GM18861 (cell line): ENCODE measurements at regions not wholly inside any gene's neighbourhood (a gene's known extent, or its start where the extent isn't known, plus 50 kb on each side); places are given as distances from the start of the nearest gene placed in this dataset.
A peak's percentile ranks its signal among the peaks of the same experiment; 100 is the strongest.
"Not testable (repeated sequence)": the region's sequence is repeated elsewhere in the genome, so short reads cannot be mapped to it uniquely, and the experiment has no call there.

Experiments used
- ATAC-seq: cut with Tn5 transposase; IDR thresholded peaks from one replicate; pipeline ENCODE4 v1.9.1; 2021; ENCODE audit not compliant: unreplicated experiment

- no peak for ATAC-seq
These were observed 621.4 kb downstream of the GABRG1 start for GRCh38 chr4:45502471-45502870.

GRCh38 chr4:45484740-45485139 lies 639.1 kb downstream of the GABRG1 start:
- no peak for ATAC-seq

GRCh38 chr4:45482346-45482745 lies 641.5 kb downstream of the GABRG1 start:
- ATAC-seq, result no peak

- no peak for ATAC-seq
These were observed 646.5 kb downstream of the GABRG1 start for GRCh38 chr4:45477311-45477733.

GRCh38 chr4:45475548-45475947 lies 648.3 kb downstream of the GABRG1 start:
- no peak for ATAC-seq

- no peak for ATAC-seq
These were observed 651.4 kb downstream of the GABRG1 start for GRCh38 chr4:45472490-45472889.

- ATAC-seq, result no peak
These were observed 652.5 kb downstream of the GABRG1 start for GRCh38 chr4:45471335-45471734.

GRCh38 chr4:45467157-45467556 lies 656.7 kb downstream of the GABRG1 start:
- ATAC-seq, result no peak

- ATAC-seq, result not testable (repeated sequence)
These were observed 663.7 kb downstream of the GABRG1 start for GRCh38 chr4:45460157-45460556.

- ATAC-seq, result no peak
These were observed 668.6 kb downstream of the GABRG1 start for GRCh38 chr4:45455217-45455616.

GRCh38 chr4:45453258-45453853 lies 670.5 kb downstream of the GABRG1 start:
- ATAC-seq, result peak; percentile 73

- ATAC-seq, result no peak
These were observed 681.4 kb downstream of the GABRG1 start for GRCh38 chr4:45442466-45442865.

- ATAC-seq, result no peak
These were observed 685.8 kb downstream of the GABRG1 start for GRCh38 chr4:45438047-45438446.

- ATAC-seq, result no peak
These were observed 686.5 kb downstream of the GABRG1 start for GRCh38 chr4:45437381-45437780.

GRCh38 chr4:45425135-45425534 lies 698.7 kb downstream of the GABRG1 start:
- ATAC-seq, result no peak

GRCh38 chr4:45423896-45424295 lies 697.5 kb upstream of the GNPDA2 start:
- ATAC-seq, result no peak

GRCh38 chr4:45420091-45420674 lies 693.8 kb upstream of the GNPDA2 start:
- not testable (repeated sequence) for ATAC-seq

GRCh38 chr4:45410701-45411210 lies 684.4 kb upstream of the GNPDA2 start:
- no peak for ATAC-seq

- ATAC-seq, result no peak
These were observed 683.2 kb upstream of the GNPDA2 start for GRCh38 chr4:45409536-45409935.

- ATAC-seq, result no peak
These were observed 682.6 kb upstream of the GNPDA2 start for GRCh38 chr4:45408996-45409395.

GRCh38 chr4:45399116-45399515 lies 672.8 kb upstream of the GNPDA2 start:
- no peak for ATAC-seq

- no peak for ATAC-seq
These were observed 659.0 kb upstream of the GNPDA2 start for GRCh38 chr4:45385306-45385705.

GRCh38 chr4:45370408-45370807 lies 644.1 kb upstream of the GNPDA2 start:
- ATAC-seq, result no peak
